ENCODE measurements at regions not wholly inside any gene's neighbourhood (a gene's known extent, or its start where the extent isn't known, plus 50 kb on each side); places are given as distances from the start of the nearest gene placed in this dataset.

DNA sequence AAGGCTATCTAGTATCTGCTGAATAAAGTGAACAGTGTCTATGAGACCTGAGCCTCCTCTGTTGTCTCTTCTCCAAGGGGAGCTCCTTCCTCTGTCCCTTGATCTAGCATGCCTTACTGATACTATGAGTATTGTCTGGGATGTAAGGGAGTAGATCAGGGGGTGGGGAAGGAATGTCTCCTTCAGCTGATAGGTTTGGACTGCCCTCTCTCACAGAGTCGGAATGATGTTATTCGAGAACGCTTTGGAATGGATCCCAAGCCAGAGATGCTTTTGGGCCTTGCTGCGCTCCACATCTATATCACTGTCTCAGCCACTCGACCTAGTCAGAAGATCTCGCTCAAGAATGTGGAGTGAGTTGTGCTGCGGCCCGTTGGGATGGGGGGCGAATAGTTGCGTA, 68.3 kb upstream of the PRPS1 start:
- in situ Hi-C loops (cut with HindIII; ENCODE audit: low sequenced_read_pairs): no loop called here

DNA sequence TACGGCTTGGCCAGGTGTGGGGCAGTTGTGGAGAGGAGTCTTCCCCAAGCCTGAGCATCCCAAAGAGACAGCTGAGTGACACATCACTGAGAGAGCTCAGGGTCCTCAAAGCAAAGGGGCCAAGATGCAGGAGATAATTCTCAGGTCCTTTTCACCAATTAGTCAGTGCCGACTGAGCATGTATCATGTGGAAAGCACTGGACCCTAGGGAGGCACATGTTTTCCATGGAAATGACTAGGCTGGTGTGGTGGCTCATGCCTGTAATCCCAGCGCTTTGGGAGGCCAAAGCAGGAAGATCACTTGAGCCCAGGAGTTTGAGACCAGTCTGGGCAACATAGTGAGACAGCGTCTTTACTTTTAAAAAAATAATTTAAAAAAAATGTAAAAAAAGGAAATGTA, 67.3 kb upstream of the PRPS1 start:
- in situ Hi-C loops (cut with HindIII; ENCODE audit: low sequenced_read_pairs): no loop called here

DNA sequence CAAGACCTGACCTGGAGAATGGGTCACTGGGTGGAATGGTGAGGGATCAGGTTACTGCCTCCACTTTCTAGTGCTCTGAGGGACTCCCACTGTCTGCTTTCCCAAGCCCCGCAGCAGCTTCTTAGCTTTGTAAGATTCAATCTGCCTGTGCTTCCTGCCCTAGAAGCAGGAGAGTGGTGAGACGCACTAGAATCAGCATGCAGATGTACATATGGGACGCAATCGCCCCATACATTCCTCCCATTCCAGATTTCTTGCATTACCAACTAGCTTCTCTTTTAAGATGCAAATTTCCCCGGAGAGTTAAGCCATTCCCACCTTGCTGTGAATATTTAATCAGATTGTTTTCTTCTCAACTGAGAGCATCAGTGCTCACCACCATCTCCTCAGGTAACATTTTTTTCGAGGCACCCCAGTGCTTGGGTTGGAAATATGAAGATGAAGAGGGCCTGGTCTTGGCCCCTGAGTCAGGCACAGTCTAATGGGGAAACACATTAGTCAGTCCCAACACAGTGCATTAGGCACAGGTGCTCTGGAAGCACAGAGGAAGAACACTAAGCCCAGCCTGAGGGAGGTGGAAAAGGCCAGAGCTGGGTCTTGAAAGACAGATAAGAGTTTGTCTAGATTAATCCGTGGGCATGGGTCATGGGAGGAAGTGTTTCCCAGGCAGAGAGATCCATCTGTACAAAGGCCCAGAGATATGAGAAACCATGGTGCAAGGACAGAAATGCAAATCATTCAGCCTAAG, 66.7 kb upstream of the PRPS1 start:
- in situ Hi-C loops (cut with HindIII; ENCODE audit: low sequenced_read_pairs): no loop called here

- in situ Hi-C loops (cut with HindIII; ENCODE audit: low sequenced_read_pairs): no loop called here
Observed at GRCh38 chrX:107562482-107562881, 65.8 kb upstream of the PRPS1 start.

DNA sequence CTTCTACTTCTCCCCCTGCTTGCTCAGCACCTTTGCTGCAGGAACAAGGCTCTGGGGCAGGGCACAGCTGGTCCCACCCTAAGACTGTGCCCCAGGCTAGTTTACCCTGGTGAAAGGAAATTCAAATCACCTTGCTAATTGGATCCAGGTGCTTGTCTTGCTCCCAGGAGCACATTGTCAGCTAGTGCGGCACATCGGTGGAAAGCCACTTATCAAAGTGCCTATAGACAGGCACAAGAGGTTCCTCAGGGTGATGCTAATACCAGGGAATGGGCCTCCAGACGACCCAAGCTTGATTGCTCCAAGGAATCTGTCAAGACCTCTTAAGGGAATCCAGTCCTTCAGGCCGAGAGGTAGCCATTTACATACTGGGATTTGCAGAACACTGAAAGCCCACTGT, 64.5 kb upstream of the PRPS1 start:
- in situ Hi-C loops (cut with HindIII; ENCODE audit: low sequenced_read_pairs): no loop called here

DNA sequence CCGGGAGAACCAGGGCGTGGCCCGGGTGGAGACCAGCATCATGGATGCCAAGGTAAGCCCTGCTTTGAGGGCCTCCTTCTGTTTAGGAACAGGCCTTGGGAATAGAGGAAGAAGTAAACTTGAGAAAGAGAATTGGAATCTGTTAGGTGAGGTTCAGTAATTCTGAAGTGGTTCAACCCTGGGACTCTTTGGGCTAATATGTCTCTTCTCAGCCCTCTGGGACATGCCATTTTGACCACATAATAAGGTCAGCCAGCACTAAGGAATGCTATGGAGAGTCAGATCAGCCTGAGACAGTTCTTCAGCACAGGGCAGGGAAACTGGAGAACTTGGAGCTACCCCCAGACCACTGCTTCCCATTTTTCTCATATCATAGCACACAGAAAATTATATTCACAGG, 63.3 kb upstream of the PRPS1 start:
- in situ Hi-C loops (cut with HindIII; ENCODE audit: low sequenced_read_pairs): no loop called here

GRCh38 chrX:107565931-107566603, 62.2 kb upstream of the PRPS1 start:
- in situ Hi-C loops (cut with HindIII; ENCODE audit: low sequenced_read_pairs): no loop called here

GRCh38 chrX:107566604-107567262, 61.6 kb upstream of the PRPS1 start:
- in situ Hi-C loops (cut with HindIII; ENCODE audit: low sequenced_read_pairs): no loop called here

GRCh38 chrX:107567370-107567769, 60.9 kb upstream of the PRPS1 start:
- in situ Hi-C loops (cut with HindIII; ENCODE audit: low sequenced_read_pairs): no loop called here

GRCh38 chrX:107571296-107571998, 56.9 kb upstream of the PRPS1 start:
- in situ Hi-C loops (cut with HindIII; ENCODE audit: low sequenced_read_pairs): no loop called here

DNA sequence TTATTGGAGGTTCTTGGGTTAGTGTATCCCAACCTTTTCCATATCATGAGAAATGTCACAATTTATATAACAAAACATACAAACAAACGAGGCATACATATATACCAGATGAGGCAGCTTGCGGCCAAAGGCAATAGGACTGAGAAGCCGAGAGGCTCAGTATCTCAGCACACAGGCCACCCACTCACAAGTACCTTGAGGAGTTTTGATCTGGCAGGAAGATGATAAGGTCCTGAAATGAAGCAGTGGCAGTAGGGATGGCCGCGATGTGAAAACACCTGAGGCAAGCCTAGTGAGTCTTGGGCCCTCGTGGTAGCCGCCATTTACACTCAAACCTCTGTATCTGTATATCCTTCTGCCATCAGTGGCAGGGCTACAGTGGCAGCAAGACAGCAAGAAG, 55.3 kb upstream of the PRPS1 start:
- in situ Hi-C loops (cut with HindIII; ENCODE audit: low sequenced_read_pairs): no loop called here

GRCh38 chrX:107574054-107574683, 54.1 kb upstream of the PRPS1 start:
- in situ Hi-C loops (cut with HindIII; ENCODE audit: low sequenced_read_pairs): no loop called here

DNA sequence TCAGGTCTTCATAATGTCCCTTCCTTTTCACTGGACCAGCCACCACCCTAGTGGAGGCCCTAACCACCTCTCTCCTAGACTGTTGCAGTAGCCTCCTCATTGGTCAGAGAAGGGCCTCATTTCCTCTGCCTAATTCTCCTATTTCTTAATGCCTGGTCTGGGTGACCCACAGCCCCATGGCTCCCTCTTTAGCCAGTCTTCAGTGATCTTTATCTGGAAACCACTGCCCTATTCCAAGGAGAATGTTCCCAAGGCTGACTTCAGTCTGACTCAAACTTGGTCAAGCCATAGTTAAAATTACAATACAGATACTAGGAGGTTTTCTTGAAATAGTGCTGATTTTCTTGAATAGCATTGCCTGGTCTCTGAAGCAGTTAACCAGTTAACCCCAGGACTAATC, 53.6 kb upstream of the PRPS1 start:
- in situ Hi-C loops (cut with HindIII; ENCODE audit: low sequenced_read_pairs): no loop called here

DNA sequence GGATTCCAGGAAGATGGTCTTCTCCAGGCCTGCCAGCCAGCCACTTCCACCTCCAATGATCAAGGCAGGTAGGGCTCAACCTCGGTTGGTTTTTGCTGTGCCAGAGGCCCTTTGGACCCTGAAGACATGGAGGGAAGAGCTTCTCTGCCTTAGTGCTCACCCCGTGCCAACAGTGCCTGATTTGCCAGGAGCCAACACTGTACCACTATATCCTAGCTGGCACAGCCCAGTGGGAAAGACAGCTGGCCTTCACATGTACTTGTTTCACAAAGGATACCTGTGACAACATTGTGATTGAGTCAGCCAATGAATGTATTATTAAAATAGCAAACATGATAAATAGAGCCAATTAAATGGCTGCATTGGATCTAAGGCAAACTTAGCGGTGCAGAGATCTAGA, 51.9 kb upstream of the PRPS1 start:
- in situ Hi-C loops (cut with HindIII; ENCODE audit: low sequenced_read_pairs): no loop called here

GRCh38 chrX:107576841-107577240, 51.5 kb upstream of the PRPS1 start:
- in situ Hi-C loops (cut with HindIII; ENCODE audit: low sequenced_read_pairs): no loop called here

GRCh38 chrX:107577933-107578332, 50.4 kb upstream of the PRPS1 start:
- in situ Hi-C loops (cut with HindIII; ENCODE audit: low sequenced_read_pairs): no loop called here
